ENCODE measurements at regions not wholly inside any gene's neighbourhood (a gene's known extent, or its start where the extent isn't known, plus 50 kb on each side); places are given as distances from the start of the nearest gene placed in this dataset.

- H3K9me3 Mint-ChIP-seq, result no peaks in the 10 kb centered on the region
- H3K4me1 Mint-ChIP-seq (ENCODE audit: low read depth), result no peaks in the 10 kb centered on the region
- H3K27ac Mint-ChIP-seq, result no peak overlapping the region
- H3K4me3 Mint-ChIP-seq, result no peak overlapping the region
- DNase-seq (ENCODE audit: low spot score), result no peak
- peaks cover 2% of the 10 kb centered on the region for H3K27me3 Mint-ChIP-seq (ENCODE audit: low read depth)
- H3K36me3 Mint-ChIP-seq (ENCODE audit: low read depth), result no peaks in the 10 kb centered on the region
Observed at GRCh38 chr1:244163861-244164510, 112.9 kb downstream of the ZBTB18 start.

DNA sequence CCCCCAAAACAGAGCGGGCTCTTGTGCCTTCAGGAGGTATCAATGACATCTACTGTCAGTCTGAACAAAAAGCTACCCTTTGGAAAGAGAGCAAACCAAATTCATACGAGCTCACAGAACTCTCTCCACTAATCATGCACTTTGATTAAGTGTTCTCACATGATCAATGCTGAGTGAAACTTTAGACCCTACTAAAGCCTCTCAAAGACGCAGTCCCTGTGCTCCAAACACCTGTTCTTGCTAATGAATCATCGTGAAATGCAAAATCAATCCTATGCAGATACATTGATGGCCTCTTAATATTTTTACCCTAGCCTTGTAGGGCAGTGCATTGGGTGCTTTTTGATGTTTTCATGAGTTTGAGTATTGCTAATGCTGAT lies 113.4 kb downstream of the ZBTB18 start:
- H3K27ac Mint-ChIP-seq, result no peak overlapping the region
- peaks cover 2% of the 10 kb centered on the region for H3K27me3 Mint-ChIP-seq (ENCODE audit: low read depth)
- no peak for DNase-seq (ENCODE audit: low spot score)
- no peaks in the 10 kb centered on the region for H3K9me3 Mint-ChIP-seq
- no peaks in the 10 kb centered on the region for H3K36me3 Mint-ChIP-seq (ENCODE audit: low read depth)
- H3K4me1 Mint-ChIP-seq (ENCODE audit: low read depth), result no peaks in the 10 kb centered on the region
- no peak overlapping the region for H3K4me3 Mint-ChIP-seq

- H3K9me3 Mint-ChIP-seq, result no peaks in the 10 kb centered on the region
- H3K4me3 Mint-ChIP-seq, result no peak overlapping the region
- H3K36me3 Mint-ChIP-seq (ENCODE audit: low read depth), result no peaks in the 10 kb centered on the region
- no peak for DNase-seq (ENCODE audit: low spot score)
- H3K4me1 Mint-ChIP-seq (ENCODE audit: low read depth), result no peaks in the 10 kb centered on the region
- no peak overlapping the region for H3K27ac Mint-ChIP-seq
- peaks cover 2% of the 10 kb centered on the region for H3K27me3 Mint-ChIP-seq (ENCODE audit: low read depth)
Observed at GRCh38 chr1:244165021-244165420, 113.9 kb downstream of the ZBTB18 start.

DNA sequence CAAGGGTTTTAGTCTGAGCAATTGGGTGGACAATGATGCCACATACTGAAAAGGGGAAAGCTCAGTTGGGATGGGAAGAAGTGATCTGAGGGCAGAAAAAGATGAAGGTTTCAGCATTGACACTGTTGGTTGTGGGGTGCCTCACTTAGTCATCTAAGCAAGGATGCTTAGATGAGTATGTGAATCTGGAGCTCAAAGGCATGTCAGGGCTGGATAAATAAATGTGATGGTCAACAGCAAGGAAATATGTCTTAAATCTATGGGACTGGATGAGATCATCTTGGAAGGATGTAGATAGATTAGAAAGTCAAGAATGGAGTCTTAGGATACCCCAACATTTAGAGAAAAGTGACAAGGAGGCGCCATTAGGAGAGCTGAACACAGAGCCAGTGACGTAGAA lies 114.6 kb downstream of the ZBTB18 start:
- no peaks in the 10 kb centered on the region for H3K9me3 Mint-ChIP-seq
- peaks cover 2% of the 10 kb centered on the region for H3K27me3 Mint-ChIP-seq (ENCODE audit: low read depth)
- H3K27ac Mint-ChIP-seq, result no peak overlapping the region
- no peaks in the 10 kb centered on the region for H3K36me3 Mint-ChIP-seq (ENCODE audit: low read depth)
- no peaks in the 10 kb centered on the region for H3K4me1 Mint-ChIP-seq (ENCODE audit: low read depth)
- no peak for DNase-seq (ENCODE audit: low spot score)
- H3K4me3 Mint-ChIP-seq, result no peak overlapping the region

DNA sequence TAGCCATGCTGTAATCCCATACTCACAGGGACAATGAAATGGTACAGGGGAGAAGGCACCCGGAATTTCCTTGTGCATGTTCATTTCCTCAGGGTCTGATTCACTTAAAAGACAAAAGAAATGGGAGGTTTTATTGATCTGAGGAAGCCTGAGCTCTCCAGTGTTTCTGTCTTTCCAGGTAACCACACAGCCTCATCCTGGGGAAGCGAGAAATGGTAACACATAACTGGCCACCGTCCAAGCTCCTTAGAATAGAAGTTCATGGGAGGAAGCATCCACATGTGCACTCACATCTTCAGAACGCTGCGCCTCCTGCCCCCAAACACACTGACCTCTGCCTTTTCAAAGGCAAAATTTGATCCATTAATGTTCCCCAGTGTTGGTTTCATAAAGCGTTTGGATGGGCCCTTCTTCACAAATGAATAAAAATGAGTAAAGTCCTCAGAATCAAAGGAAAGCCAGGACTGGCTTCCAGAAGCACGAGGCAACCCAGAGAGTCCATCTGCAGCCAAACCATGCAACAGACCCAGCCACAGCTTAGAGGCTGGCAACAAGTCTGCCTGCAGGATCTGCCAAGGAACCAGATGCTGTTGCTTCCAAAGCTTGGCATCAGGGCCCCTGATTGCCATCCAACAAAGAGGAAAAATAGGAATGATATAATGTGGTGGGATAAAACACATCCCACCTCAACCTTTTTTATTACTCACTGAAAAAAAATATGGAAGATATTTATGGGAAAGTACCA lies 120.3 kb downstream of the ZBTB18 start:
- Mint-ChIP-seq H3K4me3 (no peak overlapping the region), H3K4me1 (ENCODE audit: low read depth) (no peaks in the 10 kb centered on the region), H3K9me3 (no peaks in the 10 kb centered on the region), H3K36me3 (ENCODE audit: low read depth) (no peaks in the 10 kb centered on the region), H3K27ac (no peak overlapping the region), H3K27me3 (ENCODE audit: low read depth) (no peaks in the 10 kb centered on the region)
- DNase-seq (ENCODE audit: low spot score), result no peak

DNA sequence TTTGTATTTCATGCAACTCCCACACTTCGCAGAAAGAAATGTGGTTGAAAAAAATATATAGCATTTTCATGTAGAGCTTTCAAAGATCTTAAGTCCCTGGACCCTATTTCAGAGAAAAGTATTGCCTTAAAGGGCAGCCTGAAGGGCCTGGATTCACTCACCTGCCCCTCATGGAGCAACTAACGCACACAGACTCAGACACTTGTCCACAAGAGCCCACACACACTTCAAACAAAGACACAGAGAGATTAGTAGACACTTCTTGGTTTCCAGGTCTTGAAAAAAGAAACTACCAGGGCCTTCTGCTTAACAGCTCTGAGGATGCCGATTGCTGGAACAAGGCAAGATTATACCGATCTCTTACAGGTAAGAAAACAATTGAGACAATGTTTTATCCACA lies 122.2 kb downstream of the ZBTB18 start:
- H3K27ac Mint-ChIP-seq, result no peak overlapping the region
- no peaks in the 10 kb centered on the region for H3K9me3 Mint-ChIP-seq
- no peak overlapping the region for H3K4me3 Mint-ChIP-seq
- no peak for DNase-seq (ENCODE audit: low spot score)
- no peaks in the 10 kb centered on the region for H3K36me3 Mint-ChIP-seq (ENCODE audit: low read depth)
- no peaks in the 10 kb centered on the region for H3K4me1 Mint-ChIP-seq (ENCODE audit: low read depth)
- H3K27me3 Mint-ChIP-seq (ENCODE audit: low read depth), result no peaks in the 10 kb centered on the region

GRCh38 chr1:244173769-244174168 lies 122.7 kb downstream of the ZBTB18 start:
- no peak overlapping the region for H3K4me3 Mint-ChIP-seq

GRCh38 chr1:244174922-244175521 lies 123.9 kb downstream of the ZBTB18 start:
- H3K36me3 Mint-ChIP-seq (ENCODE audit: low read depth), result no peaks in the 10 kb centered on the region
- H3K4me1 Mint-ChIP-seq (ENCODE audit: low read depth), result no peaks in the 10 kb centered on the region
- no peaks in the 10 kb centered on the region for H3K27me3 Mint-ChIP-seq (ENCODE audit: low read depth)
- no peak overlapping the region for H3K4me3 Mint-ChIP-seq
- no peak for DNase-seq (ENCODE audit: low spot score)
- no peaks in the 10 kb centered on the region for H3K9me3 Mint-ChIP-seq
- no peak overlapping the region for H3K27ac Mint-ChIP-seq

More at GRCh38 chr1:244173769-244174168, 122.7 kb downstream of the ZBTB18 start:
- H3K4me1 Mint-ChIP-seq (ENCODE audit: low read depth), result no peaks in the 10 kb centered on the region
- DNase-seq (ENCODE audit: low spot score), result no peak
- H3K27ac Mint-ChIP-seq, result no peak overlapping the region
- H3K36me3 Mint-ChIP-seq (ENCODE audit: low read depth), result no peaks in the 10 kb centered on the region
- H3K27me3 Mint-ChIP-seq (ENCODE audit: low read depth), result no peaks in the 10 kb centered on the region
- no peaks in the 10 kb centered on the region for H3K9me3 Mint-ChIP-seq

- Mint-ChIP-seq H3K27ac (no peak overlapping the region), H3K27me3 (ENCODE audit: low read depth) (no peaks in the 10 kb centered on the region), H3K36me3 (ENCODE audit: low read depth) (no peaks in the 10 kb centered on the region), H3K4me3 (no peak overlapping the region), H3K4me1 (ENCODE audit: low read depth) (no peaks in the 10 kb centered on the region), H3K9me3 (no peaks in the 10 kb centered on the region)
- DNase-seq (ENCODE audit: low spot score), result no peak
Observed at GRCh38 chr1:244176201-244176600, 125.1 kb downstream of the ZBTB18 start.

- Mint-ChIP-seq H3K4me3 (no peak overlapping the region), H3K4me1 (ENCODE audit: low read depth) (no peaks in the 10 kb centered on the region), H3K27ac (no peak overlapping the region), H3K9me3 (no peaks in the 10 kb centered on the region), H3K36me3 (ENCODE audit: low read depth) (no peaks in the 10 kb centered on the region), H3K27me3 (ENCODE audit: low read depth) (no peaks in the 10 kb centered on the region)
- DNase-seq (ENCODE audit: low spot score), result no peak
Observed at GRCh38 chr1:244180256-244180655, 129.2 kb downstream of the ZBTB18 start.

- Mint-ChIP-seq H3K27ac (no peak overlapping the region), H3K9me3 (no peaks in the 10 kb centered on the region), H3K4me3 (no peak overlapping the region), H3K36me3 (ENCODE audit: low read depth) (no peaks in the 10 kb centered on the region), H3K4me1 (ENCODE audit: low read depth) (no peaks in the 10 kb centered on the region), H3K27me3 (ENCODE audit: low read depth) (no peaks in the 10 kb centered on the region)
- no peak for DNase-seq (ENCODE audit: low spot score)
Observed at GRCh38 chr1:244181867-244182266, 130.8 kb downstream of the ZBTB18 start.

- Mint-ChIP-seq H3K4me1 (ENCODE audit: low read depth) (no peaks in the 10 kb centered on the region), H3K9me3 (no peaks in the 10 kb centered on the region), H3K27me3 (ENCODE audit: low read depth) (no peaks in the 10 kb centered on the region), H3K36me3 (ENCODE audit: low read depth) (no peaks in the 10 kb centered on the region), H3K4me3 (no peak overlapping the region), H3K27ac (no peak overlapping the region)
- DNase-seq (ENCODE audit: low spot score), result no peak
Observed at GRCh38 chr1:244183037-244183436, 132.0 kb downstream of the ZBTB18 start.

DNA sequence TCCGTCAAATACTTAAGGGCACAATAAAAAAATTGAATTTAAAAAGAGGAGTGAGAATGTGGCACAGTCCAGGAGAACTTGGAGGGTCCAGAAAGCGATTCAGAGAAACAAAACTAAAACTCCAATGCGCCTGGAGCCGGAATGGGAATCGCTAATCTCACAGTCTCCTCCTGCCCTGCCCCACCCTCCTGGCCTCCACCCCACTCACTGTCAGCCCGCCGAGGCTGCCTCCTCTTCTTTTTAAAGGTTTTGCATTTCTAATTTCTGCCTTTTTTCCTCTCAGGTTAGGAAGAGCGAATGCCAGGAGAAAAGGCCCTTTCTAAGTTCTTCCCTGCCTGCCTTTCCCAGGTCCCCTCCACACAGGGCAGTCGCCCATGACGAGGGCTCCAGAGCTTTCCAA lies 135.3 kb downstream of the ZBTB18 start:
- no peaks in the 10 kb centered on the region for H3K9me3 Mint-ChIP-seq
- no peak for DNase-seq (ENCODE audit: low spot score)
- H3K4me3 Mint-ChIP-seq, result no peak overlapping the region
- H3K27ac Mint-ChIP-seq, result no peak overlapping the region
- H3K27me3 Mint-ChIP-seq (ENCODE audit: low read depth), result no peaks in the 10 kb centered on the region
- H3K36me3 Mint-ChIP-seq (ENCODE audit: low read depth), result no peaks in the 10 kb centered on the region
- H3K4me1 Mint-ChIP-seq (ENCODE audit: low read depth), result no peaks in the 10 kb centered on the region

DNA sequence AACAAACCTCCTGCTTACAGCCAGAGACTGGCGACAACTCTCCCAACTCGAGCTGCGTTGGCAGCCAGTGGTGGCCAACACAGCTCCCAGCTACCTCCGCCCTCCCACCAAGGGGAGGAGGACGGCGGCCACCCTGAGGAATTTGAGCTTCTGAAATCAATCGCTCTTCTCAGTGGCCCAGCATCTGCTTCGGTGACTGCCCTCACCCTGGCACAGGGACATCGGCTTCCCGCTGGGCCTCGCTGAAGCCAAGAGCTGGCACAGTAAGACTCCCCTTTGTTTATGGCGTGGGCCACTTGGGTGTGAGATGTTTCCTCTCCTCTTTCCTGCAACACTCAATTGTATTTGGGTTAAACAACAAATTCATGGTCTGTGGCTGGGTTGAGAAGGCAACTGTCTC lies 136.2 kb downstream of the ZBTB18 start:
- Mint-ChIP-seq H3K27ac (no peak overlapping the region), H3K4me3 (no peak overlapping the region), H3K9me3 (no peaks in the 10 kb centered on the region), H3K4me1 (ENCODE audit: low read depth) (no peaks in the 10 kb centered on the region), H3K27me3 (ENCODE audit: low read depth) (no peaks in the 10 kb centered on the region), H3K36me3 (ENCODE audit: low read depth) (no peaks in the 10 kb centered on the region)
- no peak for DNase-seq (ENCODE audit: low spot score)
